ENCODE measurements at regions not wholly inside any gene's neighbourhood (a gene's known extent, or its start where the extent isn't known, plus 50 kb on each side); places are given as distances from the start of the nearest gene placed in this dataset.

- H3K4me1 ChIP-seq (ENCODE audit: insufficient read depth, low read length) = no peaks in the 10 kb centered on the region
- no peaks in the 10 kb centered on the region for H3K36me3 ChIP-seq (ENCODE audit: insufficient read depth, low read length)
- WGBS = 73% methylated on average over 3 of the region's 3 CpGs
- H3K27ac ChIP-seq (ENCODE audit: low read depth, low read length) = no peak overlapping the region
- no peaks in the 10 kb centered on the region for H3K9me3 ChIP-seq (ENCODE audit: insufficient read depth, low read depth, low read length)
- no peak overlapping the region for H3K9ac ChIP-seq (ENCODE audit: low read depth, low read length)
- H3K27me3 ChIP-seq (ENCODE audit: insufficient read depth, low read length) = no peaks in the 10 kb centered on the region
- H3K4me3 ChIP-seq (ENCODE audit: low read length) = no peak overlapping the region
Observed at GRCh38 chr18:40559556-40559955, 1395.5 kb upstream of the PIK3C3 start.

GRCh38 chr18:40558706-40559392 lies 1396.2 kb upstream of the PIK3C3 start:
- Histone ChIP-seq H3K27me3 (ENCODE audit: insufficient read depth, low read length) (no peaks in the 10 kb centered on the region), H3K9ac (ENCODE audit: low read depth, low read length) (no peak overlapping the region), H3K9me3 (ENCODE audit: insufficient read depth, low read depth, low read length) (no peaks in the 10 kb centered on the region), H3K36me3 (ENCODE audit: insufficient read depth, low read length) (no peaks in the 10 kb centered on the region), H3K4me3 (ENCODE audit: low read length) (no peak overlapping the region), H3K4me1 (ENCODE audit: insufficient read depth, low read length) (no peaks in the 10 kb centered on the region), H3K27ac (ENCODE audit: low read depth, low read length) (no peak overlapping the region)
- WGBS = 94% methylated on average over 5 of the region's 5 CpGs

GRCh38 chr18:40555914-40556313 lies 1399.1 kb upstream of the PIK3C3 start:
- no peaks in the 10 kb centered on the region for H3K9me3 ChIP-seq (ENCODE audit: insufficient read depth, low read depth, low read length)
- H3K27ac ChIP-seq (ENCODE audit: low read depth, low read length) = no peak overlapping the region
- no peak overlapping the region for H3K4me3 ChIP-seq (ENCODE audit: low read length)
- no peaks in the 10 kb centered on the region for H3K27me3 ChIP-seq (ENCODE audit: insufficient read depth, low read length)
- H3K36me3 ChIP-seq (ENCODE audit: insufficient read depth, low read length) = no peaks in the 10 kb centered on the region
- H3K4me1 ChIP-seq (ENCODE audit: insufficient read depth, low read length) = no peaks in the 10 kb centered on the region
- 98% methylated on average over 4 of the region's 4 CpGs for WGBS
- H3K9ac ChIP-seq (ENCODE audit: low read depth, low read length) = no peak overlapping the region

- Histone ChIP-seq H3K27me3 (ENCODE audit: insufficient read depth, low read length) (no peaks in the 10 kb centered on the region), H3K4me3 (ENCODE audit: low read length) (no peak overlapping the region), H3K4me1 (ENCODE audit: insufficient read depth, low read length) (no peaks in the 10 kb centered on the region), H3K9me3 (ENCODE audit: insufficient read depth, low read depth, low read length) (no peaks in the 10 kb centered on the region), H3K27ac (ENCODE audit: low read depth, low read length) (no peak overlapping the region), H3K9ac (ENCODE audit: low read depth, low read length) (no peak overlapping the region), H3K36me3 (ENCODE audit: insufficient read depth, low read length) (no peaks in the 10 kb centered on the region)
Observed at GRCh38 chr18:40553029-40553428, 1402.0 kb upstream of the PIK3C3 start.

GRCh38 chr18:40546875-40547274 lies 1408.2 kb upstream of the PIK3C3 start:
- Histone ChIP-seq H3K4me1 (ENCODE audit: insufficient read depth, low read length) (no peaks in the 10 kb centered on the region), H3K9me3 (ENCODE audit: insufficient read depth, low read depth, low read length) (no peaks in the 10 kb centered on the region), H3K9ac (ENCODE audit: low read depth, low read length) (no peak overlapping the region), H3K27ac (ENCODE audit: low read depth, low read length) (no peak overlapping the region), H3K36me3 (ENCODE audit: insufficient read depth, low read length) (no peaks in the 10 kb centered on the region), H3K4me3 (ENCODE audit: low read length) (no peak overlapping the region), H3K27me3 (ENCODE audit: insufficient read depth, low read length) (no peaks in the 10 kb centered on the region)
- 99% methylated on average over 3 of the region's 3 CpGs for WGBS

GRCh38 chr18:40534723-40535122 lies 1420.3 kb upstream of the PIK3C3 start:
- H3K4me3 ChIP-seq (ENCODE audit: low read length) = no peak overlapping the region
- H3K4me1 ChIP-seq (ENCODE audit: insufficient read depth, low read length) = 0 out of 2 replicates have a peak, but pooled peaks cover 7% of the 10 kb centered on the region
- no peaks in the 10 kb centered on the region for H3K9me3 ChIP-seq (ENCODE audit: insufficient read depth, low read depth, low read length)
- WGBS = no CpG with 5 or more reads among the region's 2 CpGs
- no peak overlapping the region for H3K9ac ChIP-seq (ENCODE audit: low read depth, low read length)
- H3K27me3 ChIP-seq (ENCODE audit: insufficient read depth, low read length) = no peaks in the 10 kb centered on the region
- no peak overlapping the region for H3K27ac ChIP-seq (ENCODE audit: low read depth, low read length)
- H3K36me3 ChIP-seq (ENCODE audit: insufficient read depth, low read length) = no peaks in the 10 kb centered on the region

GRCh38 chr18:40532046-40532445 lies 1423.0 kb upstream of the PIK3C3 start:
- Histone ChIP-seq H3K4me3 (ENCODE audit: low read length) (no peak overlapping the region), H3K4me1 (ENCODE audit: insufficient read depth, low read length) (0 out of 2 replicates have a peak, but pooled peaks cover 7% of the 10 kb centered on the region), H3K36me3 (ENCODE audit: insufficient read depth, low read length) (no peaks in the 10 kb centered on the region), H3K9me3 (ENCODE audit: insufficient read depth, low read depth, low read length) (no peaks in the 10 kb centered on the region), H3K27me3 (ENCODE audit: insufficient read depth, low read length) (no peaks in the 10 kb centered on the region), H3K27ac (ENCODE audit: low read depth, low read length) (no peak overlapping the region), H3K9ac (ENCODE audit: low read depth, low read length) (no peak overlapping the region)
- no CpG with 5 or more reads among the region's 1 CpG for WGBS

- Histone ChIP-seq H3K4me3 (ENCODE audit: low read length) (no peak overlapping the region), H3K9ac (ENCODE audit: low read depth, low read length) (no peak overlapping the region), H3K9me3 (ENCODE audit: insufficient read depth, low read depth, low read length) (no peaks in the 10 kb centered on the region), H3K4me1 (ENCODE audit: insufficient read depth, low read length) (0 out of 2 replicates have a peak, but pooled peaks cover 7% of the 10 kb centered on the region), H3K27me3 (ENCODE audit: insufficient read depth, low read length) (no peaks in the 10 kb centered on the region), H3K36me3 (ENCODE audit: insufficient read depth, low read length) (no peaks in the 10 kb centered on the region), H3K27ac (ENCODE audit: low read depth, low read length) (no peak overlapping the region)
- WGBS = 82% methylated on average over 2 of the region's 2 CpGs
Observed at GRCh38 chr18:40531051-40531450, 1424.0 kb upstream of the PIK3C3 start.

- H3K27ac ChIP-seq (ENCODE audit: low read depth, low read length) = no peak overlapping the region
- H3K9me3 ChIP-seq (ENCODE audit: insufficient read depth, low read depth, low read length) = no peaks in the 10 kb centered on the region
- H3K9ac ChIP-seq (ENCODE audit: low read depth, low read length) = no peak overlapping the region
- H3K4me3 ChIP-seq (ENCODE audit: low read length) = no peak overlapping the region
- H3K4me1 ChIP-seq (ENCODE audit: insufficient read depth, low read length) = 0 out of 2 replicates have a peak, but pooled peaks cover 7% of the 10 kb centered on the region
- no peaks in the 10 kb centered on the region for H3K36me3 ChIP-seq (ENCODE audit: insufficient read depth, low read length)
- no peaks in the 10 kb centered on the region for H3K27me3 ChIP-seq (ENCODE audit: insufficient read depth, low read length)
- no CpG with 5 or more reads among the region's 1 CpG for WGBS
Observed at GRCh38 chr18:40529478-40529877, 1425.6 kb upstream of the PIK3C3 start.

GRCh38 chr18:40524881-40525280 lies 1430.2 kb upstream of the PIK3C3 start:
- Histone ChIP-seq H3K4me1 (ENCODE audit: insufficient read depth, low read length) (no peaks in the 10 kb centered on the region), H3K36me3 (ENCODE audit: insufficient read depth, low read length) (no peaks in the 10 kb centered on the region), H3K27ac (ENCODE audit: low read depth, low read length) (no peak overlapping the region), H3K9ac (ENCODE audit: low read depth, low read length) (no peak overlapping the region), H3K4me3 (ENCODE audit: low read length) (no peak overlapping the region), H3K27me3 (ENCODE audit: insufficient read depth, low read length) (no peaks in the 10 kb centered on the region), H3K9me3 (ENCODE audit: insufficient read depth, low read depth, low read length) (no peaks in the 10 kb centered on the region)
- no CpG with 5 or more reads among the region's 1 CpG for WGBS

- no peaks in the 10 kb centered on the region for H3K27me3 ChIP-seq (ENCODE audit: insufficient read depth, low read length)
- H3K27ac ChIP-seq (ENCODE audit: low read depth, low read length) = no peak overlapping the region
- H3K9me3 ChIP-seq (ENCODE audit: insufficient read depth, low read depth, low read length) = no peaks in the 10 kb centered on the region
- no peaks in the 10 kb centered on the region for H3K4me1 ChIP-seq (ENCODE audit: insufficient read depth, low read length)
- H3K9ac ChIP-seq (ENCODE audit: low read depth, low read length) = no peak overlapping the region
- 98% methylated on average over 1 of the region's 1 CpG for WGBS
- no peaks in the 10 kb centered on the region for H3K36me3 ChIP-seq (ENCODE audit: insufficient read depth, low read length)
- no peak overlapping the region for H3K4me3 ChIP-seq (ENCODE audit: low read length)
Observed at GRCh38 chr18:40523287-40523686, 1431.7 kb upstream of the PIK3C3 start.

- Histone ChIP-seq H3K9me3 (ENCODE audit: insufficient read depth, low read depth, low read length) (no peaks in the 10 kb centered on the region), H3K9ac (ENCODE audit: low read depth, low read length) (no peak overlapping the region), H3K27ac (ENCODE audit: low read depth, low read length) (no peak overlapping the region), H3K4me3 (ENCODE audit: low read length) (no peak overlapping the region), H3K4me1 (ENCODE audit: insufficient read depth, low read length) (no peaks in the 10 kb centered on the region), H3K27me3 (ENCODE audit: insufficient read depth, low read length) (no peaks in the 10 kb centered on the region), H3K36me3 (ENCODE audit: insufficient read depth, low read length) (no peaks in the 10 kb centered on the region)
- 100% methylated on average over 1 of the region's 1 CpG for WGBS
Observed at GRCh38 chr18:40501026-40501425, 1454.0 kb upstream of the PIK3C3 start.
